Fibroblast of upper back skin (primary cell): ENCODE measurements at regions not wholly inside any gene's neighbourhood (a gene's known extent, or its start where the extent isn't known, plus 50 kb on each side); places are given as distances from the start of the nearest gene placed in this dataset.

ENCODE experiments used
- DNase-seq: peaks from one replicate; pipeline ENCODE4 v3.0.0-alpha.2; 2013

DNA sequence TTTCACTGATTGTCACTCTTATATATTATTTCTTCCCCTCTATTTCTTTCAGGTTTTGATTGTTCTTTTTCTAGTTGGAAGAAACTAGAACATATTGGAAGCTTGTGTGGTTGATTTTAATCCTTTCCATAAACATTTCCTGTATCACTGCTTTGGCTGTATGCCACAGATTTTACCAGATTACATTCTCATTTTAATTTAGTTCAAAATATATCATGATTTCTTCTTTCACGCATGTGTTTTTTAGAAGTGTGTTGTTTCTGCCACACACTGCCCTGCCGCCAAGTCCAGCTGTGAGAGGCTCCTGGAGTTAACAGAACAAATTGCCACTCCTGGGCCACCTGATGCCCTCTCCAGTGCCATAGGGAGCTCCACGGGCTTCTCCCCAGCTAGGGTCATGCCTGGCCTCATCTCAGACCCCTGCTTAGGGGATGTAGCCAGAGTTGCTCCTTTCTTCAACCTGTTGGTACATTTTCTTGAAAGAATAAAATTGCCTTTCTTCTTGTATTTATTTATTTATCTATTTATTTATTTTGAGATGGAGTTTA lies 206.2 kb upstream of the COPS8 start:
- DNase-seq: no peak

DNA sequence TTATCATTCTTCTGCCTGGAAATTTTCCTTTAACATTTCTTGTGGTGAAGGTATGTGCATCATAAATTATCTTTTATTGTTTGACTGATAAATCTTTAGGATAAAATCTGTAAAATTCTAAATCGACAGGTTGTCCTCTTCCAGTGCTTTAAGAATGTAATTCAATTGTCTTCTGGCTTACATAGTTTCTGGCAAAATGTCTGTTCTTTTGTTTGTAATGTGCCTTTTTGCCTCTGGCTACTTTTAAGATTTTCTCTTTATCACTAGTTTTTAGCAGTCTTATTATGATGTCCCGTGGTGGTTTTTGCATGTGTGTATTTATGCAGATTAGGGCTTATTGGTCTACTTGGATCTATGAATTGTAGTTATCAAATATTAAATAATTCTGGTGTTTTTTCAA lies 203.6 kb upstream of the COPS8 start:
- DNase-seq: no peak

DNA sequence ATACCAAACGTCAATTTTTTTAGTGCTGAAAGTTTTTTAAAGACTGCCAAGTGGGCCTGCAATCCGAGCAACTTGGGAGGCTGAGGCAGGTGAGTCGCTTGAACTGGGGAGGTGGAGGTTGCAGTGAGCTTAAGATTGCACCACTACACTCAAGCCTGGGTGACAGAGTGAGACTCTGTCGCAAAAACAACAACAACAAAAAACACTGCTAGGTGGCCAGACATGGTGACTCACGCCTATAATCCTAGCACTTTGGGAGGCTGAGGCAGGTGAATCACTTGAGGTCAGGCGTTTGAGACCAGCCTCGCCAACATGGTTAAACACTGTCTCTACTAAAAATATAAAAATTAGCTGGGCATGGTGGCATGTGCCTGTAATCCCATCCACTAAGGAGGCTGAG lies 202.8 kb upstream of the COPS8 start:
- DNase-seq: no peak

DNA sequence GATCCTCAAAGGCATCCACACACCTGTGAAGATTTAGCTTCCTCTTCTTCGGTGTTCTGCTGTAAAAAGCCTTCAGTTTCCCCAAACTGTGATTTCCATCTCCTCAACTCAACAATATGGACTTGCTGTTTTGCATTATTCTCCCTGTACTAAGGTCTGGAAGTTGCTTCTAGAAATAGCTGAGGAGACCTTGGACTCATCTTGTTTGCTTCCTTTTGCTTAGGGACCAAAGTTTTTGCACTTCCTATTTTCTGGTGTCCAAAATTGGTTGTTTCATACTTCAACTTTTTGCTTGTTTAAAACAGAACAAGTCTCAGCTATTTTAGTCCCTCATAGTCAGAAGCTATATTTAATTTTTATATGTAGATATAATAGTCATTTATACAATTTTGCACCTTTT lies 201.9 kb upstream of the COPS8 start:
- DNase-seq: no peak

DNA sequence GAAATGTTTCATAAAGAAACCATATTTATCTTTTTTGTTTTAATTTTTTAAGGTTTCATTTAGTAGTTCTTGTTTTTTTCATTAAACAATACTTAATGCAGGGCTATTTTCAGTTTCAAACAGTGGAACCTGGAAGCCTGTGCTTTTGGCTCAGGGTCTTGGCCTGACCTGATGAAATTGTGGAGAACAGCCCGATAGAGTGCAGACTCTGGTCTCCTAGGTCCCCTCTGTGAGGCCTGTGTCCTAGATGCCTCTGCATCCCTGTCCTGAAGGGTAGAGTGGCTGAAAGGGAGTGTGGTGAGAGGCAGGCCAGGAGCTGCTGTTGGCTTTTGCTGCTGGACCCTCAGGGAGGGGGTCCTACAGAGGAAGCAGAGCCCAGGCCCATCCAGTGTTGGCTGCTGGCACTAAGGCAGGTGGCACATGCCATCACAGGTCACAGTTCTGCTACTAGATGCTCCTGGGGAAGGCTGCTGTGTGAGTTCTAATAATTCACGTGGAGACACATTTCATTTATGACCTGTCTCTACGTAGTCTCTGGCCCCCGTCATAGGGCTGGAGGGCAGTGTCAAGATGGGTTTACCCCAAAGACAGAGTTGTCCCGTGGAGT lies 201.0 kb upstream of the COPS8 start:
- no peak for DNase-seq

DNA sequence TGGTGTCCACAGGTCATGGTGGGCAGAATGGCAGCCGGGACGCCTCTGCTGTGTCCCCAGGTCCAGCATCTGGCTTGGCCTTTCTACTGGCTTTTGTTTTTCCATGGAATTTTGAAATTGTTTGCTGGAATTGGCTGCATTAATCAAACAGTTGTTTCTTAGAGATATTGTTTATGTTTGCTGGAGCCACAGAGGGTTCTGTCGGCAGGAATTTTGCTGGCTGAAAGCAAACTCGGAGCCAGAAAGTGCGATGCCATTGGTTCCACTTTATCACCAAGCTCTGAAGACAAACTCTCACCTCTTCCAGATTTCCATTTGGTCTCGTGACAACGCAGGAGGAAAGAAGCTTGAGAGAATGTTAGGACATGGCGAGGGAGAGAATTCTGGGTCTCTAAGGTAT lies 199.2 kb upstream of the COPS8 start:
- no peak for DNase-seq

DNA sequence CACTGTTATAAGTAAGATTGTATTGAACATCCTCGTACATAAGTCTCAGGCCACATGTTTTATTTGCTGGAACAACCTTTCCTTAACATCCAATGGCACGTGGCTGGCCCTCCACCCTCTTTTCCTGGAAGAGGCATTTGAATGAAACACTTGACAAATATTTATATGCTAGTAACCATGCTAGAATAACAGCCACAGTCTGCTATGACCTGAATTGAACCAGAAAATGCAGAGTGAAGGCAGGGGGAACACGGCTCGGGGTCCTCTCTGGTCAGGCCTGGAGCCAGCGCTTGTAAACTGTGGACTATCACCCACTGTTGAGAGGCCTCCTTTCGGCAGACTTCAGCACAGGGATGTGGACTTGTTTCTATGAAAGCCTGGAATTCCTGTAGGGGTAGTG lies 198.2 kb upstream of the COPS8 start:
- peak; percentile 67 for DNase-seq

DNA sequence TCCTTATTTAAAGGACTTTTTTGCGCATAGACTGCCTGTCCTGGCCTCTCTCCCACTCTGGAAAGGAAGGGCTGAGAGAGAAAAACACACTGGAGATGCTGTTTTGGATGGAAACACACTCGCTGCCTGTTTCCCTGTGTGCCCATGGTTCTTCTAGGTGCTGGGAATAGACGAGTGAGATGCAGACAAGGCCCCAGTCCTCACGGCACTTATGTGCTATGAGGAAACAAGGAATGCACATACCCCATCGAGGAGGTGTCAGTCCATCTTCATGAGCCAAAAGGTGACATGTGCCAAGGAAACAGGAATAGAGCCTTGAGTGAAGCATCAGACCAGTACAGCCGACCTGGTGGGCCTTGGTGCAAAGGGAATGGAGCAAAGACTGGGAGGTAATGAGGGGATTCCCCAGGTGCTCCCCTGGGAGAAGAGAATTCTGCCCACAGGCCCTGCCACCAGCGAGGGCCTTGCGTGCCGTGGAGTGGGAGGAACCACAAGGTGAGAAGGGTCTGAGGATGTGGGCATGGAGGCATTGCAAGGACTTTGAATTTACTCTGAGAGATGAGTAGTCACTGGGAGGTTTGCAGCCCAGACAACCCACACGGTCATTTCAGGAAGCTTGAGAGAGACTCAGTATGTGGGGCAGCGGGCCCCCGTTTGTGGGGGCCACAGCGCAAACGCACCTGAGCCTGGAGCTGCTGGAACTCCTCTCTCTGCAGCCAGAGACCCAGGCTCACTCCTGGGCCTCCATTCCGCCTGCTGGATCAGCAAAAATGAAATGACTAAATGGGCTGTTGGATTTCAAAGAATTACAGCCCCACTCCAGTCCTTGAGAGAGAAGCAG lies 197.5 kb upstream of the COPS8 start:
- DNase-seq: no peak

DNA sequence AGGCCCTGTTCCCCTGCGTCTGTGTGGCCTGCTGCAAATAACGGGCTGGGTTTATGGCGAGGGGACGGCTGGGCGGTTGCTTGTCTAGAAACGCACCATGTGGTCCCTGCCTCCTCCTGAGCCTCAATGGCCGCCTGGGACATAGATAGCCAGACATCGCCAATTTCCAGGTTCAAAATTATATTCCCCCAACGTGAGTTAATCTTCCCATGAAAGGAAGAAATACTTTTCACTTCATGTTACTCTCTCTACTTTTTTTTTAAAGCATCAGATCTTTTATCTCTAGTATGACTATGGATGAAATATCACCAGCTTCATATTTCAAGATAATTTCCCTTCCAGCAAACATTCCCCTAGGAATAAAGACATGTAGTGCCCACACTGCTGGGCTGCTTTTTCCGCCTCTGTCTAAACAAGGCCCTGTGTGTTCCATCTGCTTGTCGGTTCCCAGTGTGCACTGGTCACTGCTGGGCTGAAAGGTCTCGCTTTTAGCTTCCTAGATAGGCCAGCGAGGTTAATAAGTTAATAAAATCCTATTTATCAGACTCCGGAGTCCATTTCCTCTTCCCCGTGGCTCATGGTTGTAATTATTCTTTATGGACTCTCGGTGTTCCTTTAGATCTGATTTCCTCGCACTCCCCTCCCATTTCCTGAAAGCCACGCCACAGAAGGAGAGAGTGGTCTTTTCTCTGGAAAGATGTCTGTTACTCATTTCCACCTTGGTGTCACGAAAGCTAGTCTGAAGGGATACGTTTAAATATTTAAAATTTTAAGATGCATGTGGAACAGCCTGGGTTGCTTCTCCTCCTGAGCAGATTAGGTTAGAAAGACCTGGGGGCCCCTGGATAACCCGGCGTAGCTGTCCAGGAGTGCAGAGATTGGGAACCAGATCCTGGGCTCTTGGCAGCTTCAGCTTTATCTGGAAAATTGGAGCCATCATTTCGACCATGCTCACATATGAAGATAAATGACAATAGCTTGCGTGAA lies 196.6 kb upstream of the COPS8 start:
- DNase-seq: no peak

DNA sequence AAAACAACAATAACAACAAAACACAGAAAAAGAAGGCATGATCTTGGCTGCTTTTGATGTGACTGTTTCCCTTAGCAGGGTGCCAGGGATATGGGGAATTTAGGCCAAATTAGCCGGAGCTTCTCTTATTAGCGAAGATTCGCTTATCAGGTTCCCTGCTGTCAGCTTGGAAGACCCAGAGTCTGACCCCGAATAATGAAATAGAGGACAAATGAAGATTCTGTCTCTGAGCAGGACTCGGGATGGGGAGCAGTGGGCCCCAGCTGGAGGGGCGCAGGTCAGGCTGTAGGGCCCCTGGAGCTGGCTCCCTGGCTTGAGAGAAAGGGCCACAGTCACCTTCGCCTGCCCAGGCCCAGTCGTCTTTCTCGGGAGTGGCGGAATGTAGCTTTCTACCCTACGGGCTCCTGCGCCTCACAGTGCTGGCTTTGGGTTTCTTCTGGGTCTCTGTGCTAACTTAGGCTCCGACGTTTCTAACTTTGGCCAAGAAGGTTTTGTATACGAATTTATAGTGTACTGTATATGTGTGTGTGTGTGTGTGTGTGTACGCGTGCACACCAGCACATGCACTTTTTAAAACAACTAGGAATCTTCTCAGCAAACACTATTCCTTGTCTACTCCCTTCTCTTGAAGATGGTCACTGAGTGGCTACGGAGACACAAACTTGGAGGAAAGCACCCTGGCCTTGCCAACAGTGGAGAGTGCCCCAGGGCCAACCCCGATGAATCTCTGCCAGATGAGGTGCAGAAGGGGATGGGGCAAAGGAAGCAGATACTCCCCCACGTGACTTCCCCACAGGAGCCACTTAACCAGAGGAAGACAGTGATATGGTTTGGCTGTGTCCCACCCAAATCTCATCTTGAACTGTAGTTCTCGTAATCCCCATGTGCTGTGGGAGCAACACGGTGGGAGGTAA lies 195.6 kb upstream of the COPS8 start:
- DNase-seq: no peak

DNA sequence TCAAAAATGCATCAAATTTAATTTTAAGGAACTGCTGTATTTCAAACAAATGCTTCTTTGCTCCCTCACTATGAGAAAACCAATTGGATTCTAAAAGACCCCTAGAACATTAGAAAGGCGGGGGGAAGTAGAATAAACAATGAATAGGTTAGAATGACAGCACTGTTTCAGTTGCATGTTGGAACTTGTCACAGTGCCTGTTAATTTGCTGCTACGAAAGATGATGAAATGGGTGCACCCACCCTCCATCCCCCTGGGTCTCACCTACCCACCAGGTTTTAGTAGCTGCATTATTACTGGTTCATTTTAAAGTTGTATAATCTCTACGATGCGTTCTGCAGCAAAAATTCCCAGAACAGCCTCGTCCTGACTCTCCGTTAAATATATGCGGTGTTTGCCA lies 193.0 kb upstream of the COPS8 start:
- DNase-seq: no peak

DNA sequence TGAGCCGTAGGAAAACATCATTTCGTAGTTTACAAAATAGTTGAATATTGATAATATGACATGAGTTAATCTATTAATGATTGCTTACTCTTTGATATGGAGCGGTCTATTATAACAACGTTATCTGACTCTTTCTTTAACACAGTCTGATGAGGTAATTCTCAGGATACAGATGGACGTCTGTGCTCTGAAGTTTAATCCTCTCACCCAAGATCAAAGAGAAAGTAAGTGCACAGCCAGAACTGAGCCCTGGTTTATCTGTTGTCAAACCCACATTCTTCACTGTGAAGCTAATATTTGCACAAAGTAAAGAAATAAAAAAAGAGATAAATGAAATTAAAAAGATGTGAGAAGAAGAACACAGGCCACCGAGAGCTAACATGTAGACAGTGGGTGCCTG lies 190.9 kb upstream of the COPS8 start:
- DNase-seq: no peak

DNA sequence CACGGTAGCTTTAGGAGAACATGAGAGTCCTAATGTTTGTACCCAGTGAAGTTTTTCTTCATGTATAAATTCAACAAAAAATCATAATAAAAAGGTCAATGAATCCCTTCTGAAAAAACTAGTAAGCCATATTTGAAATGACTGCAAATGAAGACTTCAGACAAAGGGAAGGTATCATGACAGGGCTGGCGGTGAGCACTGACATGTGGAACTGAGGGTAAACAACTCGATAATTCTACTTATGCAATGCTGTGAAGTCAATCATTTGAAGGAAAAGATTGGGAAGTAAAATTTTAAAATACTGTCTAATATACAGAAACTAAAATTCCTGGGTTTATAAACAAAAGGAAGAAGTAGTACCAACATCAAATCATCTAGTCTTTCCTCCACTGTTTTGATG lies 190.2 kb upstream of the COPS8 start:
- DNase-seq: no peak

DNA sequence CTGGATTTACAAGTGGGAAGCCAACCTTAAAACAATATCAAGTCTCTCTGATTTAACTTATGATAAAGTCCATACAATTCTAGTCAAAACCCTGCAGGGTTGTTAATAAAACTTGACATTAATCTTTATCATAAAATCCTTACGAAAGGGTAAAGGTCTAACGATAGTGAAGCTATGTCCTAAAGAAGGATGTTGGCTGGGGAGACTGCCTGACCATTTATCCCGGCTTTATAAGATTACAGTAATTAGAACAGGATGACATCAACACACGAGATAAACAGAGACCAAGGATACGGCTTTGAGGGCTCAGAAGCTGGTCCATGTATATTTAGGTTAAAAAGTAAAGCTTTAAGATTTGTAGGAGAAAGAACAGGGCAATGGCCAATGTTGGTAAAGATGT lies 189.0 kb upstream of the COPS8 start:
- DNase-seq: no peak

DNA sequence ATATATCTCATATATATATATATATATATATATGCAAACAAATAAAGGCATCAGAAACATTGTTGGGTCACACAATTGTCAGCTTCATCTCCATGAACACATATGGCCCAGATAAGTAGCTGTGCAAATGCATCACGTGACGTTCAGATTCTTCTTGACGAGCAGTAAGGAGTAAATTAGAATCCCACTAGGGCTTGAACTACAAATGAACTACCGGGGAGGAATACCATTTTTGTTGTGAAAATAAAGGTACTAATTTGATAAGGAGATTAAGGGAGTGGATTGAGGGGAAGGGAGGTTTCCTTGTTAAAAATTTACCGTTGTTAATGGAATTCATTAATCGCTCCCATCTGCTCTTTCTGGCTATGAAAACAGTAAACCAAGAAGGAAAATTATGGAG lies 186.5 kb upstream of the COPS8 start:
- DNase-seq: no peak

DNA sequence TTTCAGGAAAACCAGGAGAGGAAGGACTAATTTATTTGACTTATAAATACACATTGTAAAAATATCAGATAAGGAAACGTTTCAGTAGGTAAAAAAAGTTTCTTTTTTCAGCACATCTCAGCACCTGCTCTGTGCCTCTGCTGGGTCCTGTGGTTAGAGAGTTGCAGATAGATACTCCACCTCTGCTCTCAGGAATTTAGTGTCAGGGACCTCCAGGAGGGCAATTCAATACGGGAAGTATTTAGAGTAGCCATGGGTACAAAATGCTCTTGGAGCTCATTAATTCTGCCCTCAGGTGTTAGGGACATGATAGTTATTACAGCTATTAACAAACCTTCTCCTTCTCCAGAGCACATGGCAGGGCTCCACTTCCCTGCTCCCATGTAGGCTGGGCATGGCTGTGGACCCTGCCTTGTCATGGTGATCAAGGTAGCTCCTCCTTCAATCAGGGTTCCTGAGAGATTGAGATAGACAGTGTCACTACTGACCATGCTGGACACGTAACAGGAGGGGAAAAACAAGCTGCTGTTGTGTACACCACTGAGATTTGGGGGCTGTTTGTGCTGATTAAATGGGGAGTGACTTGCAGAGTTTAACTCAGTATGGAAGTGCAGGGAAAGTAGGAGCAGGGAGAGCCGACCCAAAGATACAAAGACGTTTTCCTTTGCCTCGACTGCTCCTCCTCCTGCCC lies 185.6 kb upstream of the COPS8 start:
- no peak for DNase-seq

DNA sequence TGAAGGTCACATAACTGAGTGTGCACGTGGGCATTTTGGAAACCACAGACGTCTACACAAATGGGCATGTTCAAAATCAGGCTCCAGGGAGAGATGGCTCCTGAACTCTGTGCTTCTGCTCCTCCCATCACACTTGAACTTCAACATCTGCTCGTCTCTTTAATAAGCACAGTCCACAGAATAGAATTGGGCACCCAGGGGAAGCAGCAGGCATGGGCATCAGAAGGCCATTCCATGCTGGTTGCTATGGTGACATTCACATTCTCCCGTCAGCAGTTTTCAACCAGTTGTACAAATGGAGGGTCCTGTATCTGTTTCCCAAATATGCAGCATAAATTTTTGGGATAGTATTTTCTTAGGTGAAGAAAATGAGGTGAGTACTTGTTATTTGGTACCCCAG lies 183.7 kb upstream of the COPS8 start:
- no peak for DNase-seq

DNA sequence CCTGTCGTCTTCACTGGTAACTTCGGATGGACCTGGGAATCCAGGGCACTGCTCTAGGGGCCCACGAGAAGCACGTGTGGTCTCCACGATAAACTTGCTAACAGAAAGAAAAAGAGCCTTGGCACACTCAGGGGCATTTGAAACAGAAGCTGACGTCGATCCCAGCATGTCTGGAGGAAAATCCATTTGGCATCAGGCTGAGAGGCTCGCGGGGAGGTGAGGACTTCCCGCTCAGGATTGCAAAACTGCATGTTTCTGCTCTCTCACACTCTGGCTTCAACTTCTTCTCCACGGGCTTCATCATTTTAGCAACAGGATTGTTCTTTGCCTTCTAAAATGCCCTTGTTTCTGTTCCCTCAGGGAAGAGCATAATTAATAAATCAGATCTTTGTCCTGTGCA lies 181.7 kb upstream of the COPS8 start:
- DNase-seq: no peak

DNA sequence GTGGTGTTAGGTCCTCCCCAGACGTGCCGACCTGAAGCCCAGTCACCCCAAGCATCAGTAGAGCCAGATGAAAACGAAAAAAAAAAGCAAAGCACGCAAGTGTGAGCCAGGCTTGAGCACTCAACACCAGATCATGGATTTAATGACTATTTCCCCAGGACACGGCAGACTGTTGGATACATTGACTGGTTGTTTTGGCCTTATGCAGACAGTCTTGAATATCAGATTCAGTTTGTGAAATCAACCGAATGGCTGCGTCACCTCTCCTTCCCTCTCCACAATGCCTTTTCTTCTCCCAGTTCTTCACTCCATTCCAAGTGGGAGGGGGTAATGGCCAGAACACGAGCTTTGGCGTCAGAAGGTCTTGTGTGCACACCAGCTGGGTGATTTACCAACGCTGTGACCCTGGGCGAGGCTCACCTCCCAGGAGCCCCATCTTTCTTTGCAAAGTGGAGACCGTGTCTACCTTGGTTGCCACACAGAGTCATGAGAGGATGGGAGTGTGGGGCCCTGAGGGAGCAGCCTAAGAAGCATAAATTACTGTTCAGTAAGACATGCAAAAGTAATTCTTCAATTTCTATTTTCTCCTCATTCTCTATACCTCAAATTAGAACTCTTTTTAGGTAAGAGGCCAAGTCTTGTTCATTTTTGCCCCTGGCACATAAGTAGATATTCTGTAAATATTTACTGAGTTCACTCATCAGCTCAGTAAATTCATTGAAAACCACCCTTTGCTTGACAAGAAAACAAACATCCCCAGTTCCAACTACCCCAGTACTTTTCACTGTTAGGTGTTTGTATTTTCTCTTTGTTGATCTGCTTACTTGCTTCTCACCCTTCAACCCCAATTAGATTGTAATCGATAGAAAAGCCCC lies 181.1 kb upstream of the COPS8 start:
- no peak for DNase-seq

DNA sequence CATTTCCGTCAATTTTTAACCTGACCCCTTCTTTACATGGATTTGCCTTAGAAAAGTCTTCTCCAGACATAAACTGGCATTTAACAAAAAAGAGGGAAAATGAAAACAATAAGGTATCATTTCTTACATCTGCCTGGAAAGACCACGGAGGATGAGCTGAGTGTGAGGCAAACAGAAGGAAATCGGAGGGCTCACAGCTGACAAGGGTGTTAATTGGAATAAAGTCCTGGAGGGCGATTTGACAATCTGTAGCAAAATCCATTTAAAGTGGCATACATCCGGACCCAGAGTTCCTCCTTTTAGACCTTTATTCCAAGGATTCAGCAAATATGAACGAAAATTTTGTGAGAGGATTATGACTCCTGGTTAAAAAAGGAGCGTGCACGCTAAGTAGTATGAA lies 179.7 kb upstream of the COPS8 start:
- DNase-seq: no peak
